ENCODE measurements at regions not wholly inside any gene's neighbourhood (a gene's known extent, or its start where the extent isn't known, plus 50 kb on each side); places are given as distances from the start of the nearest gene placed in this dataset.

- TF ChIP-seq EZH2phosphoT487 (IDR thresholded peaks at IDR 0.05; ENCODE audit: borderline replicate concordance, low read depth, low read length), result no peak
- TF ChIP-seq, protein P1, sequence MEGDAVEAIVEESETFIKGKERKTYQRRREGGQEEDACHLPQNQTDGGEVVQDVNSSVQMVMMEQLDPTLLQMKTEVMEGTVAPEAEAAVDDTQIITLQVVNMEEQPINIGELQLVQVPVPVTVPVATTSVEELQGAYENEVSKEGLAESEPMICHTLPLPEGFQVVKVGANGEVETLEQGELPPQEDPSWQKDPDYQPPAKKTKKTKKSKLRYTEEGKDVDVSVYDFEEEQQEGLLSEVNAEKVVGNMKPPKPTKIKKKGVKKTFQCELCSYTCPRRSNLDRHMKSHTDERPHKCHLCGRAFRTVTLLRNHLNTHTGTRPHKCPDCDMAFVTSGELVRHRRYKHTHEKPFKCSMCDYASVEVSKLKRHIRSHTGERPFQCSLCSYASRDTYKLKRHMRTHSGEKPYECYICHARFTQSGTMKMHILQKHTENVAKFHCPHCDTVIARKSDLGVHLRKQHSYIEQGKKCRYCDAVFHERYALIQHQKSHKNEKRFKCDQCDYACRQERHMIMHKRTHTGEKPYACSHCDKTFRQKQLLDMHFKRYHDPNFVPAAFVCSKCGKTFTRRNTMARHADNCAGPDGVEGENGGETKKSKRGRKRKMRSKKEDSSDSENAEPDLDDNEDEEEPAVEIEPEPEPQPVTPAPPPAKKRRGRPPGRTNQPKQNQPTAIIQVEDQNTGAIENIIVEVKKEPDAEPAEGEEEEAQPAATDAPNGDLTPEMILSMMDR (conservative IDR thresholded peaks at IDR 0.05; ENCODE audit: low read length), result no peak
Measured at GRCh38 chr15:22251422-22251821, 171.1 kb downstream of the OR4M2 start.

Data from OCI-LY7 (cell line).